Panc1 (cell line): ENCODE measurements at regions not wholly inside any gene's neighbourhood (a gene's known extent, or its start where the extent isn't known, plus 50 kb on each side); places are given as distances from the start of the nearest gene placed in this dataset.

Source experiments
- ATAC-seq: fragments of 200-7000 bp; cut with Tn5 transposase; 2 replicates; pipeline ENCODE4 v1.9.1; 2020; ENCODE audit warnings: mild to moderate bottlenecking, moderate library complexity
- BruUV-seq: library from RNA; stranded (reverse); fragments of 400-500 nt; replicated peaks from 2 replicates; lab custom pipeline; 2021; lab: Mats Ljungman, UMichigan
- CTCF ChIA-PET: fragments of 300-600 bp; sonication (Branson Sonifier 250); formaldehyde crosslinking; loops from one replicate; lab custom pipeline; 2022; ENCODE audit warnings: antibody characterized with exemption; lab: Charles Lee
- POLR2A ChIA-PET: fragments of 300-600 bp; sonication (Branson Sonifier 250); formaldehyde crosslinking; loops from one replicate; lab custom pipeline; 2022; ENCODE audit warnings: antibody characterized with exemption; lab: Charles Lee
- DNase-seq: peaks from one replicate; pipeline ENCODE4 v3.0.0-alpha.2; 2010; ENCODE audit warnings: low read depth, low spot score
- H3K27ac ChIP-seq: 2 replicates; pipeline ENCODE4 v1.5.1; 2011; ENCODE audit warnings: mild to moderate bottlenecking, low read length, inconsistent platforms
- H3K27me3 ChIP-seq: fragments of 200-500 bp; sonication (Bioruptor generic); 2 replicates; pipeline ENCODE4 v1.6.0; 2014; ENCODE audit warnings: low read length, inconsistent platforms; ENCODE audit not compliant: control insufficient read depth, insufficient read depth
- H3K36me3 ChIP-seq: fragments of 200-500 bp; sonication (Bioruptor generic); 2 replicates; pipeline ENCODE4 v1.5.1; 2014; ENCODE audit warnings: inconsistent platforms, mild to moderate bottlenecking, low read length, moderate library complexity; ENCODE audit not compliant: control insufficient read depth, insufficient read depth
- H3K4me1 ChIP-seq: 2 replicates; pipeline ENCODE4 v1.5.1; 2011; ENCODE audit warnings: inconsistent platforms, mild to moderate bottlenecking, low read length, moderate library complexity; ENCODE audit not compliant: control insufficient read depth, insufficient read depth
- H3K4me3 ChIP-seq, 2 experiments: 2 replicates each; pipeline ENCODE4 v1.5.1; 2011 to 2012; ENCODE audit warnings: low read depth in 2 of 2, low read length in 2 of 2, mild to moderate bottlenecking in 2 of 2, inconsistent platforms in 1 of 2, moderate library complexity in 1 of 2
- H3K9me3 ChIP-seq: fragments of 200-500 bp; sonication (Bioruptor generic); 2 replicates; pipeline ENCODE4 v1.5.1; 2014; ENCODE audit warnings: low read depth, mild to moderate bottlenecking, inconsistent platforms, low read length, moderate library complexity; ENCODE audit not compliant: control insufficient read depth, insufficient read depth
- CTCF ChIP-seq: fragments of 450-650 bp; IDR thresholded peaks from 2 replicates; pipeline ENCODE4 v1.5.1; 2017; ENCODE audit warnings: mild to moderate bottlenecking
- POLR2AphosphoS5 ChIP-seq: IDR thresholded peaks from 2 replicates; pipeline ENCODE4 v1.6.1; 2012; ENCODE audit warnings: mild to moderate bottlenecking, low read depth, low read length, moderate library complexity
- SIN3A ChIP-seq: IDR thresholded peaks from 2 replicates; pipeline ENCODE4 v1.6.1; 2012; ENCODE audit warnings: low read depth, mild to moderate bottlenecking, low read length, moderate library complexity, borderline replicate concordance; ENCODE audit not compliant: insufficient read depth
- TCF7L2 ChIP-seq: IDR thresholded peaks from 2 replicates; pipeline ENCODE4 v1.6.1; 2011; ENCODE audit warnings: mild to moderate bottlenecking, low read depth, low read length, inconsistent platforms
- in situ Hi-C: cut with HindIII; loops from 2 replicates; pipeline ENCODE4 v1.10.0; 2016; ENCODE audit warnings: low sequenced_read_pairs, low pct_unique_long_range_greater_than_20kb
- intact Hi-C: fragments of 100-400 bp; cut with micrococcal nuclease; formaldehyde crosslinking; loops from one replicate; pipeline ENCODE4 v1.10.0; 2022; ENCODE audit not compliant: unreplicated experiment
- TF ChIP-seq, protein P1 (sequence below), 2 experiments: IDR thresholded peaks; 2 replicates each; pipeline ENCODE4 v1.6.1; 2011 to 2012; ENCODE audit warnings: low read depth in 2 of 2, control low read depth in 1 of 2, low read length in 1 of 2, mild to moderate bottlenecking in 1 of 2, moderate library complexity in 1 of 2; ENCODE audit not compliant: insufficient read depth in 1 of 2

DNA sequence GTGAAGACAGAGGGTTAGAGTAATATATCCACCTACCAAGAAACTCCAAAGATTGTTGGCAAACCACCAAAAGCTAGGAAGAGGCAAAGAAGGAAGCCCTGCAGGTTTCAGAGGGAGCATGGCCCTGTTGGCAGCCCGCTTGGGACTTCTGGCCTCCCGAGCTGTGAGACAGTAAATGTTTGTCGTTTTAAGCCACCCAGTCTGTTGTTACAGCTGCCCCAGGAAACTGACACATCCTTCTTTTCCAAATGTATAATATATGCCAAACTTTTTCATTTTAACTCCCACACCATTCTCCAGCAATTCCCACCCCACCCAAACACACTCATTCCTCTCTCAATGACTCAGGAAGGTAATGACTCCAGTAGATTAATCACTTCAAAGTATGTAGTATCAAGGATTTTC lies 74.0 kb downstream of the RPS29 start:
- Histone ChIP-seq H3K4me3 (no peak overlapping the region), H3K4me1 (no peaks in the 10 kb centered on the region; the same call in 1 of the 2 replicates), H3K9me3 (no peaks in the 10 kb centered on the region), H3K36me3 (no peaks in the 10 kb centered on the region), H3K27ac (no peak overlapping the region), H3K27me3 (no peaks in the 10 kb centered on the region)
- ChIA-PET CTCF (interaction anchor here (0.9 kb wide), 1 partner anchor 51 kb away, joined by 3 read pairs; no protein-coding TSS in a partner anchor), POLR2A (no interaction called here)
- BruUV-seq = no TSS peak
- TF ChIP-seq TCF7L2 = no peak
- TF ChIP-seq SIN3A = no peak
- no peak for TF ChIP-seq CTCF
- TF ChIP-seq, protein P1, sequence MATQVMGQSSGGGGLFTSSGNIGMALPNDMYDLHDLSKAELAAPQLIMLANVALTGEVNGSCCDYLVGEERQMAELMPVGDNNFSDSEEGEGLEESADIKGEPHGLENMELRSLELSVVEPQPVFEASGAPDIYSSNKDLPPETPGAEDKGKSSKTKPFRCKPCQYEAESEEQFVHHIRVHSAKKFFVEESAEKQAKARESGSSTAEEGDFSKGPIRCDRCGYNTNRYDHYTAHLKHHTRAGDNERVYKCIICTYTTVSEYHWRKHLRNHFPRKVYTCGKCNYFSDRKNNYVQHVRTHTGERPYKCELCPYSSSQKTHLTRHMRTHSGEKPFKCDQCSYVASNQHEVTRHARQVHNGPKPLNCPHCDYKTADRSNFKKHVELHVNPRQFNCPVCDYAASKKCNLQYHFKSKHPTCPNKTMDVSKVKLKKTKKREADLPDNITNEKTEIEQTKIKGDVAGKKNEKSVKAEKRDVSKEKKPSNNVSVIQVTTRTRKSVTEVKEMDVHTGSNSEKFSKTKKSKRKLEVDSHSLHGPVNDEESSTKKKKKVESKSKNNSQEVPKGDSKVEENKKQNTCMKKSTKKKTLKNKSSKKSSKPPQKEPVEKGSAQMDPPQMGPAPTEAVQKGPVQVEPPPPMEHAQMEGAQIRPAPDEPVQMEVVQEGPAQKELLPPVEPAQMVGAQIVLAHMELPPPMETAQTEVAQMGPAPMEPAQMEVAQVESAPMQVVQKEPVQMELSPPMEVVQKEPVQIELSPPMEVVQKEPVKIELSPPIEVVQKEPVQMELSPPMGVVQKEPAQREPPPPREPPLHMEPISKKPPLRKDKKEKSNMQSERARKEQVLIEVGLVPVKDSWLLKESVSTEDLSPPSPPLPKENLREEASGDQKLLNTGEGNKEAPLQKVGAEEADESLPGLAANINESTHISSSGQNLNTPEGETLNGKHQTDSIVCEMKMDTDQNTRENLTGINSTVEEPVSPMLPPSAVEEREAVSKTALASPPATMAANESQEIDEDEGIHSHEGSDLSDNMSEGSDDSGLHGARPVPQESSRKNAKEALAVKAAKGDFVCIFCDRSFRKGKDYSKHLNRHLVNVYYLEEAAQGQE (IDR thresholded peaks at IDR 0.05; ENCODE audit: insufficient read depth in 1 of 2, low read depth in 2 of 2, low read length in 1 of 2) = no peak
- TF ChIP-seq POLR2AphosphoS5 = no peak
- intact Hi-C loops = no loop called here
- no peak; the same call in 1 of the 2 replicates for ATAC-seq
- no peak for DNase-seq
- in situ Hi-C loops = no loop called here

- DNase-seq (no peak), ATAC-seq (no peak)
- no peak for TF ChIP-seq TCF7L2
- TF ChIP-seq SIN3A = no peak
- no peak for TF ChIP-seq CTCF
- TF ChIP-seq, protein P1 (IDR thresholded peaks at IDR 0.05; ENCODE audit: insufficient read depth in 1 of 2, low read depth in 2 of 2, low read length in 1 of 2) = no peak
- no peak for TF ChIP-seq POLR2AphosphoS5
- intact Hi-C loops (no loop called here), in situ Hi-C loops (no loop called here)
- CTCF ChIA-PET = no interaction called here
- no peaks in the 10 kb centered on the region; the same call in 1 of the 2 replicates for H3K4me1 ChIP-seq
- no peaks in the 10 kb centered on the region for H3K9me3 ChIP-seq
- H3K27ac ChIP-seq = no peak overlapping the region
- no peaks in the 10 kb centered on the region for H3K27me3 ChIP-seq
- no peaks in the 10 kb centered on the region for H3K36me3 ChIP-seq
- POLR2A ChIA-PET = no interaction called here
- H3K4me3 ChIP-seq = no peak overlapping the region
- no TSS peak for BruUV-seq
Observed at GRCh38 chr14:49508124-49508523, 78.1 kb downstream of the RPS29 start.
